Liver (tissue), 8 donors: ENCODE measurements at regions not wholly inside any gene's neighbourhood (a gene's known extent, or its start where the extent isn't known, plus 50 kb on each side); places are given as distances from the start of the nearest gene placed in this dataset.

ENCODE experiments used
- DNase-seq: peaks from one replicate; pipeline ENCODE4 v3.0.0-alpha.2; 2017; ENCODE audit warnings: low spot score
- H3K27ac ChIP-seq, 2 donors: one replicate each; pipeline ENCODE4 v1.7.0; 2013; ENCODE audit warnings: inconsistent platforms in 2 of 2, low read length in 2 of 2, control low read depth in 1 of 2, low read depth in 1 of 2, mild to moderate bottlenecking in 1 of 2
- H3K27me3 ChIP-seq, 4 donors: one replicate each; pipeline versions ENCODE4 v1.6.1 to v1.7.0; 2013; ENCODE audit warnings: low read length in 3 of 4, inconsistent platforms in 1 of 4, mild to moderate bottlenecking in 1 of 4, moderate library complexity in 1 of 4; ENCODE audit not compliant: control insufficient read depth in 4 of 4, insufficient read depth in 4 of 4
- H3K36me3 ChIP-seq, 4 donors: one replicate each; pipeline versions ENCODE4 v1.6.1 to v1.7.0; 2013; ENCODE audit warnings: low read length in 3 of 4, mild to moderate bottlenecking in 3 of 4, low read depth in 1 of 4, moderate library complexity in 1 of 4; ENCODE audit not compliant: control insufficient read depth in 4 of 4, insufficient read depth in 3 of 4
- H3K4me1 ChIP-seq, 4 donors: one replicate each; pipeline versions ENCODE4 v1.6.1 to v1.7.0; 2013; ENCODE audit warnings: low read length in 3 of 4, mild to moderate bottlenecking in 3 of 4, moderate library complexity in 1 of 4; ENCODE audit not compliant: control insufficient read depth in 4 of 4, insufficient read depth in 4 of 4
- H3K4me3 ChIP-seq, 3 donors: one replicate each; pipeline versions ENCODE4 v1.6.1 to v1.7.0; 2013; ENCODE audit warnings: low read length in 3 of 3, control low read depth in 1 of 3, low read depth in 1 of 3, mild to moderate bottlenecking in 1 of 3
- H3K9ac ChIP-seq, 2 donors: one replicate each; pipeline ENCODE4 v1.7.0; 2013; ENCODE audit warnings: low read length in 2 of 2, mild to moderate bottlenecking in 2 of 2, moderate library complexity in 2 of 2, control low read depth in 1 of 2, low read depth in 1 of 2
- H3K9me3 ChIP-seq, 4 donors: one replicate each; pipeline versions ENCODE4 v1.6.1 to v1.7.0; 2013; ENCODE audit warnings: low read length in 3 of 4; ENCODE audit not compliant: control insufficient read depth in 4 of 4
- ATF3 ChIP-seq: IDR thresholded peaks from 2 replicates; pipeline ENCODE4 v1.6.1; 2016; ENCODE audit warnings: antibody characterized with exemption
- CTCF ChIP-seq: fragments of 150-350 bp; IDR thresholded peaks from 2 replicates; pipeline ENCODE4 v1.5.1; 2017; ENCODE audit warnings: improper control_type of control experiment, low read depth, low read length; ENCODE audit not compliant: missing input control
- EGR1 ChIP-seq, 2 donors: IDR thresholded peaks; 2 replicates each; pipeline ENCODE4 v1.6.1; 2016 to 2018; ENCODE audit warnings: antibody characterized with exemption in 2 of 2, low read depth in 2 of 2
- FOXA1 ChIP-seq: IDR thresholded peaks from 2 replicates; pipeline ENCODE4 v1.6.1; 2016; ENCODE audit warnings: antibody characterized with exemption
- FOXA2 ChIP-seq: IDR thresholded peaks from 2 replicates; pipeline ENCODE4 v1.6.1; 2016; ENCODE audit warnings: antibody characterized with exemption
- GABPA ChIP-seq, 2 donors: IDR thresholded peaks in 1 of 2; conservative IDR thresholded peaks in 1 of 2; 2 replicates each; pipeline ENCODE4 v1.6.1; 2016; ENCODE audit warnings: antibody characterized with exemption in 2 of 2, mild to moderate bottlenecking in 1 of 2, moderate library complexity in 1 of 2
- HNF4A ChIP-seq, 2 donors: conservative IDR thresholded peaks; 2 replicates each; pipeline ENCODE4 v1.6.1; 2016; ENCODE audit warnings: antibody characterized with exemption in 2 of 2, mild to moderate bottlenecking in 2 of 2
- MAX ChIP-seq: IDR thresholded peaks from 2 replicates; pipeline ENCODE4 v1.6.1; 2016; ENCODE audit warnings: antibody characterized with exemption
- RAD21 ChIP-seq, 2 donors: IDR thresholded peaks; 2 replicates each; pipeline ENCODE4 v1.6.1; 2016; ENCODE audit warnings: antibody characterized with exemption in 2 of 2, mild to moderate bottlenecking in 2 of 2
- REST ChIP-seq: IDR thresholded peaks from 2 replicates; pipeline ENCODE4 v1.6.1; 2016; ENCODE audit warnings: antibody characterized with exemption, mild to moderate bottlenecking
- SP1 ChIP-seq: IDR thresholded peaks from 2 replicates; pipeline ENCODE4 v1.6.1; 2018; ENCODE audit warnings: antibody characterized with exemption, mild to moderate bottlenecking
- TAF1 ChIP-seq: conservative IDR thresholded peaks from 2 replicates; pipeline ENCODE4 v1.6.1; 2016; ENCODE audit warnings: antibody characterized with exemption, mild to moderate bottlenecking
- YY1 ChIP-seq: IDR thresholded peaks from 2 replicates; pipeline ENCODE4 v1.6.1; 2016; ENCODE audit warnings: antibody characterized with exemption, mild to moderate bottlenecking
- ZBTB33 ChIP-seq: IDR thresholded peaks from 2 replicates; pipeline ENCODE4 v1.6.1; 2016; ENCODE audit warnings: antibody characterized with exemption
- WGBS: extraction: QIAGEN DNeasy Blood & Tissue Kit; methylation state at CpG from one replicate; pipeline ENCODE4 v1.1.7; 2013; 5-methylcytosine and 5-hydroxymethylcytosine counted together
- donor health status: healthy.
- donor health status: healthy.
- donor health status: healthy.
- donor health status: healthy.
- donor health status: healthy.

GRCh38 chr6:163862701-163863100 lies 448.2 kb downstream of the QKI start (continued):
- TF ChIP-seq FOXA2 (no peak), CTCF (no peak)

GRCh38 chr6:163861627-163862026 lies 447.1 kb downstream of the QKI start:
- Histone ChIP-seq H3K4me1 (no peaks in the 10 kb centered on the region), H3K27ac (no peak overlapping the region), H3K27me3 (no peaks in the 10 kb centered on the region), H3K36me3 (no peaks in the 10 kb centered on the region), H3K4me3 (no peak overlapping the region), H3K9me3 (no peaks in the 10 kb centered on the region), H3K9ac (no peak overlapping the region)
- no peak for TF ChIP-seq TAF1
- no peak for TF ChIP-seq ATF3
- TF ChIP-seq FOXA1: no peak
- TF ChIP-seq HNF4A (conservative IDR thresholded peaks at IDR 0.05): no peak
- TF ChIP-seq FOXA2: no peak
- no peak for TF ChIP-seq SP1
- TF ChIP-seq REST: no peak
- no peak for TF ChIP-seq EGR1 (IDR thresholded peaks at IDR 0.05; ENCODE audit: low read depth in 2 of 2)
- TF ChIP-seq RAD21 (IDR thresholded peaks at IDR 0.05): no peak
- TF ChIP-seq YY1: no peak
- no peak for TF ChIP-seq ZBTB33
- TF ChIP-seq MAX: no peak
- TF ChIP-seq GABPA (IDR thresholded peaks at IDR 0.05 in 1 of 2, conservative IDR thresholded peaks at IDR 0.05 in 1 of 2): no peak
- 86% methylated on average over 8 of the region's 8 CpGs for WGBS
- no peak for DNase-seq
